ENCODE measurements at regions not wholly inside any gene's neighbourhood (a gene's known extent, or its start where the extent isn't known, plus 50 kb on each side); places are given as distances from the start of the nearest gene placed in this dataset.
"Not testable (repeated sequence)": the region's sequence is repeated elsewhere in the genome, so short reads cannot be mapped to it uniquely, and the experiment has no call there.

- intact Hi-C loops (cut with DNase I): no loop called here
- no peak for DNase-seq
Observed at GRCh38 chr11:129711760-129712159, 103.9 kb upstream of the TMEM45B start.

DNA sequence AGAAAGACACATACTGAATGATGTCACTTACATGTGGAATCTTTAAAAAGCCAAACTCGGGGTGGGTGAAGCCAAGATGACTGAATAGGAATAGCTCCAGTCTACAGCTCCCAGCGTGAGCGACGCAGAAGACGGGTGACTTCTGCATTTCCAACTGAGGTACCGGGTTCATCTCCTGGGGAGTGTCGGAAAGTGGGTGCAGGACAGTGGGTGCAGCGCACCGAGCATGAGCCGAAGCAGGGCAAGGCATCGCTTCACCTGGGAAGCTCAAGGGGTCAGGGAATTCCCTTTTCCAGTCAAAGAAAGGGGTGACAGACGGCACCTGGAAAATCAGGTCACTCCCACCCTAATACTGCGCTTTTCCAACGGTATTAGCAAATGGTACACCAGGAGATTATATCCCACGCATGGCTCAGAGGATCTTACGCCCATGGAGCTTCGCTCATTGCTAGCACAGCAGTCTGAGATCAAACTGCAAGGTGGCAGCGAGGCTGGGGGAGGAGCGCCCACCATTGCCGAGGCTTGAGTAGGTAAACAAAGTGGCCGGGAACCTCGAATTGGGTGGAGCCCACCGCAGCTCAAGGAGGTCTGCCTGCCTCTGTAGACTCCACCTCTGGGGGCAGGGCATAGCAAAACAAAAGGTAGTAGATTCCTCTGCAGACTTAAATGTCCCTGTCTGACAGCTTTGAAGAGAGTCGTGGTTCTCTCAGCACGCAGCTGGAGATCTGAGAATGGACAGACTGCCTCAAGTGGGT lies 103.0 kb upstream of the TMEM45B start:
- intact Hi-C loops (cut with DNase I); DNase-seq; ATAC-seq (ENCODE audit: poor library complexity): not testable (repeated sequence)

More at GRCh38 chr11:129711760-129712159, 103.9 kb upstream of the TMEM45B start:
- no peak for ATAC-seq (ENCODE audit: poor library complexity)

DNA sequence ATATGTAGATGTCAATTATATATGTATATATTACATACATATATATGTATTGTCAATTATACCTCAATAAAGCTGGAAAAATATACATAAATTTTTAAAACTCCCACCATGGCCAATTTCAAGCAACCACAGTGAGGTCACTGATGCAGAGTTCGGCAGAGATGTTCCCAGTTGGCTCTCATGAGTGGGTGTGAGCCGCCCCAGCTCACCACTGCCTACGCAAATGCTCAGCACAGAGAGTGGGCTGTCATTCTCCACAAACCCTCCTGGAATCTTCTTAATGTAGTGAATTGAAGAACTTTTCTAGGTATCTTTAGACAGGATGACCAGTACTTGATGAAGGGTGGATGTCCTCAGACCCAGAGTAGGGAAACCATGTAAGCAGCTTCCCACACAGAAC lies 96.6 kb upstream of the TMEM45B start:
- intact Hi-C loops (cut with DNase I): no loop called here
- ATAC-seq (ENCODE audit: poor library complexity): no peak
- DNase-seq: no peak

DNA sequence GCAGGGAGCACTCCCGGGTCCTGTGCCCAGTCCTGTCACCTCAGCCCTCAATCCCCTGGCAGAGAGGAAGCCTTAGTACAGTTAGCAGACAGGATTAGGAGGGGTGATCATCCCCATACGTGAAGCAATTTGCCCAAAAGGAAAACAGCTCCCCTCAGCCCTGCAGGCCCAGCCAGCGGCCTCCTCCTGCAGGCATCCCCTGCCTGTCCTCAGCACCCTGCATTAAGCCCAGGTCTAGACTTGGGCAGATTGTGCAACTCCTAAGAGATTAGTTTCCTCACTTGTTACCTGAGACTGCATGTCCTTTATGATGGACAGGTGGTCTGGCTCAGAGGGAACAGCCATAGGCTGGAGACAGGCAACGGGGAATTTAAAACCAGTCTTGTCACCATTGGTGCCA lies 95.5 kb upstream of the TMEM45B start:
- intact Hi-C loops (cut with DNase I): no loop called here
- ATAC-seq (ENCODE audit: poor library complexity): no peak
- DNase-seq: no peak

DNA sequence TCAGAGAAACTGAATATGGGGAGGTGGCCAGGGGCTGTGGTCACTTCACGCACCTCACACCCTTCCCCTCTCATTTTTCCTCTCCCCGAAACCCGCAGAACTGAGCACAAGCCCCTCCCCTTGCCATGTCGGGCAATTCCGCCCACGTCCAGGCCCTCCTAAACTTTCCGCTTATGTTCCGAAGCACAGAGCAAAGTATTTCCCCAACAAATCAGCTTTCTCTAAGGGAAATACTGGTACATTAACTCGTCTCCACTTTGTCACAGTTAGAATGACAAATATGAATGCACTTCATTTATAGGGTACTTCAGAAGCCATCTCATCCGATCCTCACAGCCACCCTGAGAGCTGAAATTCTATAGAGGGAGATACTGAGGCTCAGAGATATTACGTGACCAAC lies 94.7 kb upstream of the TMEM45B start:
- DNase-seq (no peak), ATAC-seq (ENCODE audit: poor library complexity) (no peak)
- intact Hi-C loops (cut with DNase I): no loop called here

- ATAC-seq (ENCODE audit: poor library complexity) (no peak), DNase-seq (no peak)
- intact Hi-C loops (cut with DNase I): no loop called here
Observed at GRCh38 chr11:129721685-129722084, 94.0 kb upstream of the TMEM45B start.

DNA sequence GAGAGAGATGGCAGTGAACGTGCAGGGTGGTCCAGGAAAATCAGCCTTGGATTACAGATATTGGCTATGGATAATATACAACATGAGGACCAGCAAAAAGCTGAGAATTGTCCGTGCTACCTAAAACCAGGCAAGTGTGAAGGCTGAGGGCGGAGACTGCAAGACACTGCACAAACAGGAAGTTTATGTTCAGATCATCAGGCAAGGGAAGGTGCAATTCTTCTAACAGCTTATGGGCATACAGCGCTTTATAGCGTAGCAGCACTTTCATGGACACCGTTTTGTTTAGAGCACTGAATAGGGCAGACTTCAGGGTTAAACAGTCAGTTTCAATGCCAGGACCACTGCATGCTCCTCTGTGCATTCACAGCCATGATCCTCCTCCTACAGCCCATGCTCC lies 93.1 kb upstream of the TMEM45B start:
- ATAC-seq (ENCODE audit: poor library complexity): no peak
- intact Hi-C loops (cut with DNase I): no loop called here
- DNase-seq: no peak

DNA sequence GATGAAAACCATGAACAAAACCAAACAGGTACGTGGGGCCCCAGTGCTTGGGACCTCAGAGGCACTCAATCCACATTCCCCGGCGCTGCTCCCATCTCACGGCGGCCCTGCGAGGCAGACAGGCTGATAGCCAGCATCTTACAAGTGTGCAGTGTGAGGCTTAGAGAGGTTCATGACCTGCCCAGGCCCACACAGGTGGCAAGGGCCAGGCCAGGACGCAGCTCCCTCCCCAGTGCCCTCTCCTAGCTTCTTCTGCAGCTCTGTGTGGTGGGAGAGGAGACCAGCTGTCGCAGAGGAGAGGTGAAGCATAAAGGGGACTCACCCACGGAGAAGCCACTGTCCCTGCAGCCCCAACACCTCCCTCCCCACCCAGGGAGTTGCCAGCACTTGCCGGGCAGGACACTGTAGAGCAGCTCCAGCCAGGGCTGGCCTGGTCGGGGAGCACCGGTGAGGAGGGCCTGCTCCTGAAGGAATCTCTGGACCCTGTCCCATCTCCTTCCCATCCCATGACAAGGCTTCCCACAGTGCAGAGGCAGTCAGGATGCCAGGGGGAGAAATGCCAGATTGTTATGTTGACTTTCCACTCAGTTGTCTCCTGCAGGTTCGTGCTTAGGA lies 92.4 kb upstream of the TMEM45B start:
- DNase-seq (no peak), ATAC-seq (ENCODE audit: poor library complexity) (no peak)
- intact Hi-C loops (cut with DNase I): no loop called here

- DNase-seq (no peak), ATAC-seq (ENCODE audit: poor library complexity) (no peak)
- intact Hi-C loops (cut with DNase I): no loop called here
Observed at GRCh38 chr11:129723761-129724162, 91.9 kb upstream of the TMEM45B start.

DNA sequence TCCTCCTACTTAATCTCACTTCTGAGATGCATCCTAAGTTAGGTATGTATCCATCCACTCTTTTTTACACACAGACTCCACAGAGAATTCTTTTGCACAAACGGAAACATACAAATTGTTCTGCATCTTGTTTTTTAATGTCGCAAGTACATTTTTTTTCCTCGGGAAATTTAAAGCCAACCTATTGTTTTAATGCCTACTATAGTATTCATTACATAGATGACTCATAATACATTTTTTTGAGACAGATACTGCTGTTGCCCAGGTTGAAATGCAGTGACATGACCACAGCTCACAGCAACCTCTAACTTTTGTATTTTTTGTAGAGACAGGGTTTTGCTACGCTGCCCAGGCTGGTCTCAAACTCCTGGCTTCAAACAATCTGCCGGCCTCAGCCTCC lies 90.8 kb upstream of the TMEM45B start:
- ATAC-seq (ENCODE audit: poor library complexity): no peak

GRCh38 chr11:129726179-129726578 lies 89.5 kb upstream of the TMEM45B start:
- no peak for DNase-seq
- intact Hi-C loops (cut with DNase I): no loop called here
- ATAC-seq (ENCODE audit: poor library complexity): no peak

More for the DNA sequence above, 90.8 kb upstream of the TMEM45B start:
- intact Hi-C loops (cut with DNase I): no loop called here
- DNase-seq: no peak

GRCh38 chr11:129728581-129728980 lies 87.1 kb upstream of the TMEM45B start:
- ATAC-seq (ENCODE audit: poor library complexity) (no peak), DNase-seq (no peak)
- intact Hi-C loops (cut with DNase I): no loop called here

- intact Hi-C loops (cut with DNase I): no loop called here
- ATAC-seq (ENCODE audit: poor library complexity) (no peak), DNase-seq (no peak)
Observed at GRCh38 chr11:129729216-129729615, 86.4 kb upstream of the TMEM45B start.

DNA sequence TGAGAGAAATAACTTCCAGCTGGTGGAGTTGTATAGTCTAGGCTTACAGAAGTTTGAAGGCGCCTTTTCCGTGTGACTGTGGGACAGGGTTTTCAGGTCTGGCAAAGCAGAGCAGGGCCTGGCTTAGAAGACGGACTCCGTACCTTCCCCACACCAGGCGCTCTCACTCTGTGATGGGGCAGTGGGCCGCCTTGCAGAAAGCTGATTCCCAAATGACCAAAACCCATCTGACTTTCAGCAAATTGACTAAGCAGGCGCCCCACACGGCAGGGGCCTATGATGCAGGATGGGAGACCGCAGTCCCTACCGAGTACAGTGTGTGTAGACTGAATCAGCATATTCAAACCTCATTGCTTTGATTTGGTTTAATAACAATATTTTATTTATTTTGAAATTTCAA lies 85.8 kb upstream of the TMEM45B start:
- DNase-seq (no peak), ATAC-seq (ENCODE audit: poor library complexity) (no peak)
- intact Hi-C loops (cut with DNase I): no loop called here

DNA sequence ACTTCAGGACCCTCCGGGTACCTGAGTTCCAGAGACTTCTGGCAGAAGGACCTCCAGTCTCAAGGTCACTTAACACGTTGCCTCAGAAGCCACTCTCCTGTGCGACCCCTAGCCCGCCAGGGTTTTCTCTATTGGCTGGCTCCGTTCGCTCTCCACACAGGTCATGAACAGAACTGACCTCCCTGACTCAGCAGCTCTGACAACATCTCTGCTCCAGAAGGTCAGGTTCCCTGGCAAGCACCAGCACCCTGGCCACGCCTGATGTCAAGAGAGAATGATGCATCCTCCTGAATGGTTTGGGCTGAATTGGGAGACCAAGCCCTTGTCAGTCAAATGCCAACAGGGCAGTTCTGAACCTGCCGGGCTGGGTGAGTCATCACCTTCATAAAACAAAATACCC lies 84.3 kb upstream of the TMEM45B start:
- DNase-seq (no peak), ATAC-seq (ENCODE audit: poor library complexity) (no peak)
- intact Hi-C loops (cut with DNase I): no loop called here

- ATAC-seq (ENCODE audit: poor library complexity) (no peak), DNase-seq (no peak)
- intact Hi-C loops (cut with DNase I): no loop called here
Observed at GRCh38 chr11:129732941-129733340, 82.7 kb upstream of the TMEM45B start.

DNA sequence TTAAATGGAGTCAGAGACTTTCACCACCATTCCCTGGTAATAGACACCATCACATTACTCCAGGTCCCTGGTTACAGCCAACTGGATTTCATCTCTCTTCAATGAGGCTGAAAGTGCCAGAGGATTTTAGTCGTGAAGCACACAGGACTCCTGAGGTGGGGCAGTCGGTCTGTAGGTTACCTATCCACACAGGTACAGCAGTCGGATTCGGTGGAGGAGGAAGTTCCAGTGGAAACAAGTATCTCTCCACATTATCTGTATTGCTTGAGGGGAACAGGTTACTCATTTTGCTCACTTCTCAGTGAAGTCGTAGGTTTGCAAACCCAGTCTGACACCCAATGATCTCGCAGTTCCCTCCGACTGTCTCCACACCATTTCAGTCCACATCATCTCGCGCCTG lies 82.3 kb upstream of the TMEM45B start:
- ATAC-seq (ENCODE audit: poor library complexity) (no peak), DNase-seq (no peak)
- intact Hi-C loops (cut with DNase I): no loop called here

- DNase-seq (no peak), ATAC-seq (ENCODE audit: poor library complexity) (no peak)
- intact Hi-C loops (cut with DNase I): no loop called here
Observed at GRCh38 chr11:129733981-129734380, 81.7 kb upstream of the TMEM45B start.

- no peak for DNase-seq
- ATAC-seq (ENCODE audit: poor library complexity): no peak
- intact Hi-C loops (cut with DNase I): no loop called here
Observed at GRCh38 chr11:129734654-129735053, 81.0 kb upstream of the TMEM45B start.

DNA sequence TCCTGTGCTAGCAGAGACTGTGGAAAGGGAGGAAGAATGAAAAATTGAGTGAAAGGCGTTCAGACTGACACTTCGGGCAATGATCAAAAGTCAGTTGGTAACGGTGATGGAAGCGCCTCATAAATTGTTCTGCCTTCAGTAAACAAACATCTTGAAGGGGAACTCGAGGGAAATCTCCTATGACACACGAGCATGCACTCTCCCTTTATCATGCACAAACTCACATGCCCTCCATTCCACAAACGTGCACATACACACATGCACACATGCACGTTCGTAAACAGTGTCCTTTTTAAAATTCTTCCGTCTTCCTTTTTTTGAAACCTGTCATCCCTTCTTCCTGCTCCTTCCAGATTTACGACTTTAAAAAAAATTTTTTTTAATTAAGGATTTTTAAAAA lies 77.8 kb upstream of the TMEM45B start:
- intact Hi-C loops (cut with DNase I): no loop called here
- DNase-seq (no peak), ATAC-seq (ENCODE audit: poor library complexity) (no peak)

DNA sequence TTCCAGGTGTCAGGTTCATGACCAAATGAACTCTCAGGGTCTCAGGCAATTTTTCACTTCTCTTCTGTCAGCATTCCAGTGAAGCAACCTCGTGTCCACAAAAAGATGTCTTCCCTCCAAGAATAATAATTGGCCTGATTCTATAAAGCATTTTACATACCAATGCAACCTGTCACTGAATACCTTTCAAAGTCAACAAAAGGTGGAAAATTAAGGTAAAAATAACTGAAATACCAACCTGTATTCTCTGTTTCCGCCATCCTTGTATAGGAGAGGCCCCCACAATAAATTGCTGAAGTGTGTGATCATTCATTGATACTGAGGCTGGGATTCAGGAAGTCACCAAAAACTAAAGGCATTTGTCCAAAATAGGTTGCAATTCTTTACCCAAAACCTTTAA lies 77.4 kb upstream of the TMEM45B start:
- no peak for DNase-seq
- intact Hi-C loops (cut with DNase I): no loop called here
- ATAC-seq (ENCODE audit: poor library complexity): no peak
